HFFc6 (cell line): ENCODE measurements at regions not wholly inside any gene's neighbourhood (a gene's known extent, or its start where the extent isn't known, plus 50 kb on each side); places are given as distances from the start of the nearest gene placed in this dataset.
"Not testable (repeated sequence)": the region's sequence is repeated elsewhere in the genome, so short reads cannot be mapped to it uniquely, and the experiment has no call there.

Source experiments
- DNase-seq: peaks from one replicate; pipeline ENCODE4 v3.0.0-alpha.2; 2018
- H3K27ac Mint-ChIP-seq: 2 replicates; pipeline ENCODE4 v1.8.0; 2020; ENCODE audit warnings: mild to moderate bottlenecking, mixed read lengths
- H3K27me3 Mint-ChIP-seq: 2 replicates; pipeline ENCODE4 v1.8.0; 2021; ENCODE audit warnings: mild to moderate bottlenecking, moderate library complexity, mixed read lengths; ENCODE audit not compliant: insufficient read depth
- H3K36me3 Mint-ChIP-seq: 2 replicates; pipeline ENCODE4 v1.8.0; 2021; ENCODE audit warnings: low read depth, mixed read lengths
- H3K4me1 Mint-ChIP-seq: 2 replicates; pipeline ENCODE4 v1.8.0; 2020; ENCODE audit warnings: low read depth, mixed read lengths
- H3K4me3 Mint-ChIP-seq: 2 replicates; pipeline ENCODE4 v1.8.0; 2020; ENCODE audit warnings: mild to moderate bottlenecking, moderate library complexity, mixed read lengths
- H3K9me3 Mint-ChIP-seq: 2 replicates; pipeline ENCODE4 v1.8.0; 2020; ENCODE audit warnings: mild to moderate bottlenecking, mixed read lengths
- TF ChIP-seq, protein P1 (sequence below): fragments of 200-600 bp; sonication (generic); IDR thresholded peaks from 2 replicates; pipeline ENCODE4 v1.5.0; 2021; ENCODE audit warnings: antibody characterized with exemption, mild to moderate bottlenecking

DNA sequence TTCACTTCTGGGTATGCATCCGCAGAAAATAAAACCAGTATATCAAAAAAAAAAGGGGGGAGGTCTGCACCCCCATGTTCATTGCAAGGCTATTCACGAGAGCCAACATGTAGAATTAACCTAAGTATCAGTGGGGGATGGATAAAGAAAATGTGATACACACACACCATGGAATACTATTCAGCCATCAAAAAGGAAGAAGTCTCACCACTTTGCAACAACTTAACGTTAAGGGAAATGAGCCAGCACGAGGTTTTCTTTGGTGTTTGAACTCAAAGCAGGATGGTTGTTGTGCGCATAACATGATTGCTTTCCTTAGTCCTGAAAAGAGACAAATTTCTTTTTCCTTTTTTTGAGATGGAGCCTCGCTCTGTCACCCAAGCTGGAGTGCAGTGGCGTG is 222.7 kb downstream of the SHOX start:
- no peak overlapping the region for H3K27ac Mint-ChIP-seq
- peaks cover 10% of the 10 kb centered on the region for H3K27me3 Mint-ChIP-seq
- no peaks in the 10 kb centered on the region for H3K9me3 Mint-ChIP-seq
- H3K36me3 Mint-ChIP-seq, result no peaks in the 10 kb centered on the region
- TF ChIP-seq, protein P1, sequence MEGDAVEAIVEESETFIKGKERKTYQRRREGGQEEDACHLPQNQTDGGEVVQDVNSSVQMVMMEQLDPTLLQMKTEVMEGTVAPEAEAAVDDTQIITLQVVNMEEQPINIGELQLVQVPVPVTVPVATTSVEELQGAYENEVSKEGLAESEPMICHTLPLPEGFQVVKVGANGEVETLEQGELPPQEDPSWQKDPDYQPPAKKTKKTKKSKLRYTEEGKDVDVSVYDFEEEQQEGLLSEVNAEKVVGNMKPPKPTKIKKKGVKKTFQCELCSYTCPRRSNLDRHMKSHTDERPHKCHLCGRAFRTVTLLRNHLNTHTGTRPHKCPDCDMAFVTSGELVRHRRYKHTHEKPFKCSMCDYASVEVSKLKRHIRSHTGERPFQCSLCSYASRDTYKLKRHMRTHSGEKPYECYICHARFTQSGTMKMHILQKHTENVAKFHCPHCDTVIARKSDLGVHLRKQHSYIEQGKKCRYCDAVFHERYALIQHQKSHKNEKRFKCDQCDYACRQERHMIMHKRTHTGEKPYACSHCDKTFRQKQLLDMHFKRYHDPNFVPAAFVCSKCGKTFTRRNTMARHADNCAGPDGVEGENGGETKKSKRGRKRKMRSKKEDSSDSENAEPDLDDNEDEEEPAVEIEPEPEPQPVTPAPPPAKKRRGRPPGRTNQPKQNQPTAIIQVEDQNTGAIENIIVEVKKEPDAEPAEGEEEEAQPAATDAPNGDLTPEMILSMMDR, result no peak
- DNase-seq, result no peak
- H3K4me1 Mint-ChIP-seq, result peaks cover 40% of the 10 kb centered on the region
- no peak overlapping the region for H3K4me3 Mint-ChIP-seq

DNA sequence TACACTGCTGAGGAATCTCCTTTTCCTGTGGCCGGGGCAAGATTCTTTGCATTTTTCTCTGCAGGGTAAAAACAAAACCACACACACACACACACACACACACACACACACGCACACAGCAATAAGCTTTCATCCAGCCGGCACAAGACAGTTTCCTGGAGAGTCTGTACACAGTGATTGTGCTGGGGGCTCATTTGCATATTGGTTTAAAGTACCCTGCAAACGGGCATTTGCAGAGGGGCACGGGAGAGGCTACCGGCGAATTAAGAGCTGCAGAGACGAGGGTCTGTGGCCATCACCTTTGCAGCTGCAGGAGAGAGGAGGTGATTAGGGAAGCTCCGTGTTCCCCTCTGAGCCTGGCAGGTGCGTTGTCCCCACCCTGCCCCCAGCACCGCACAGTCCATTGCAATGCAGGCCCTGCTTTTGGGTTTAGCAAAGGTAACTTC is 219.9 kb downstream of the SHOX start:
- Mint-ChIP-seq H3K4me1 (peaks cover 31% of the 10 kb centered on the region), H3K4me3 (no peak overlapping the region; the same call in 1 of the 2 replicates), H3K36me3 (no peaks in the 10 kb centered on the region), H3K27ac (no peak overlapping the region), H3K27me3 (peaks cover 10% of the 10 kb centered on the region), H3K9me3 (no peaks in the 10 kb centered on the region)
- DNase-seq, result peak; percentile 67
- TF ChIP-seq, protein P1, result no peak

DNA sequence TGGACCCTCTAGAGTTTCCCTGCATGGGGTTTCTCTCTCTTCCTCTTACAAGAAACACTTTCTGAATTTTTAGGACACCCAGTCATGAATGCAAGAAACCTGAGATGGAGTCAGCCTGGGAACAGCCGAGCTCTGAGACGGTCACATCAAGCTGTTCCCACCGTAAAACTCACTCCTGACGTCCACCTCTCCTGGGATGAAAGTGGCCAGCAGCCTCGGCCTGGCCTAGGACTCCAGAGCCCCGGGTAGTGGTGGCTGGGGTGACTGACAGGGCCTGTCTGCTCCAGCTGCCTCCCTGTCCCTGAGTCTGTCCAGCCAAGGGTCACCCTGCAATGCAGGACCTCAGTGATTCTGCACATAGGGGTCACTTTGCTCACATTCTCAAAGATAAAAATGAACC is 217.8 kb downstream of the SHOX start:
- no peak for DNase-seq
- peaks cover 9% of the 10 kb centered on the region for H3K27me3 Mint-ChIP-seq
- peaks cover 31% of the 10 kb centered on the region for H3K4me1 Mint-ChIP-seq
- no peaks in the 10 kb centered on the region for H3K36me3 Mint-ChIP-seq
- H3K4me3 Mint-ChIP-seq, result no peak overlapping the region
- H3K9me3 Mint-ChIP-seq, result no peaks in the 10 kb centered on the region
- no peak overlapping the region for H3K27ac Mint-ChIP-seq
- TF ChIP-seq, protein P1, result no peak

DNA sequence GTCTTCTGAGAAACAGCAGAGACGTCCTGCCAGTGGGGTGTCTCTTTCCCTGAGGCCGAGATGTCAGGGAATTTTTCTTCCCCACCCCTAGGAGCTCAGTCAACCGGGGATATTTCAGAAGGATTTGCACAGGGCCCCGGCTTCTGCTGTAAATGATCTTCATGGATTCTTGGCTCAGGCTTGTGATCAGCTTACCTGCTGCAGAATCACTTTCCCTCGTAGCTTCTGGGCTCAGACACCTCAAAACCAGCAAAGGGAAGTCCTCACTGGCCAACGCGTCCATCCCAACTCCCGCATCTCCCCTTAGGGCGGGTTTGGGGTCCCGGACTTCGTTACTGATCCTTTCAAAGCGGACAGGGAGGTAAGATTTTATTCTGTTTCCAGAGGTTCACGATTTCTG is 212.7 kb downstream of the SHOX start:
- no peaks in the 10 kb centered on the region for H3K27me3 Mint-ChIP-seq
- no peak overlapping the region for H3K27ac Mint-ChIP-seq
- H3K36me3 Mint-ChIP-seq, result no peaks in the 10 kb centered on the region
- TF ChIP-seq, protein P1, result no peak
- H3K4me3 Mint-ChIP-seq, result no peak overlapping the region
- no peak for DNase-seq
- H3K4me1 Mint-ChIP-seq, result peaks cover 3% of the 10 kb centered on the region
- H3K9me3 Mint-ChIP-seq, result no peaks in the 10 kb centered on the region

DNA sequence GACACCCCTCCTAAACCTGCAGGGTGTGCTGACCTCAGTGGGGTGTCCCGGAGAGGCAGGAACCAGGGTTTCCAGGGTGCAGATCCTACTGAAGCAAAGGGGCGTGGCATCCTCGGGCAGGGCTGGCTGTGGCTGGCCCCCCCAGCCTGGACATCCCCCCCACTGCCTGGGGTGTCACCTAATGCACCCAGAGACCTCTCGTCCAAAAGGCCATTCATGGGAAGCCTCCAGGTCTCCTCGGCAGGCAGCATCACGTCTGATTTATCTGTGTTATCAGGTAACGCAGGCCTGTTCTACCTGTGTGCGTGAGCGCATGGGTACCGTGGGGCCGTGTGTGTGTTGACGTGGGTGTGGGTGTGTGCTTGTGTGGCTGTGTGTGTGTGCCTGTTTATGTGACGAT is 210.0 kb downstream of the SHOX start:
- no peaks in the 10 kb centered on the region for H3K27me3 Mint-ChIP-seq
- DNase-seq, result no peak
- peaks cover 4% of the 10 kb centered on the region; the same call in 1 of the 2 replicates for H3K36me3 Mint-ChIP-seq
- H3K9me3 Mint-ChIP-seq, result peaks cover 10% of the 10 kb centered on the region
- H3K4me1 Mint-ChIP-seq, result no peaks in the 10 kb centered on the region
- TF ChIP-seq, protein P1, result no peak
- no peak overlapping the region for H3K4me3 Mint-ChIP-seq
- no peak overlapping the region for H3K27ac Mint-ChIP-seq

DNA sequence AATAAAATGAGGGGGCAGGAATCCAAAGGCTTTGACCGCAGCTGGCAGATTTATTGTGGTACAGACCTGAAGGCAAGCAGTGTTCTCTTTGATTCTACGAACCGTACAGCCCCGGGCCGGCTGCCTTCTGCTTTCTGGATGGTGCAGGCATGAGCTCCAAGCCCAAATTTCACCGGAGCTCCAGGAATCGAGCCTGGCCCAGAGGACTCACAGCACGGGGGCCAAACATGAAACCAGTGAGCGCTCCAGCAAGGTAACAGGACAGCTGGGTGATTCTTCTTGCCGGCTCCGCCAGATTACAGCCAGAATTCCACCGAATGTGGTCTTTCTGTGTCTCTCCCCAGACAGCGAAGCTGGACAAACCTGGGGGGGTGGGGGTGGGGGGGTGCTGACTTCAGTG is 208.1 kb downstream of the SHOX start:
- H3K27ac Mint-ChIP-seq, result not testable (repeated sequence)

DNA sequence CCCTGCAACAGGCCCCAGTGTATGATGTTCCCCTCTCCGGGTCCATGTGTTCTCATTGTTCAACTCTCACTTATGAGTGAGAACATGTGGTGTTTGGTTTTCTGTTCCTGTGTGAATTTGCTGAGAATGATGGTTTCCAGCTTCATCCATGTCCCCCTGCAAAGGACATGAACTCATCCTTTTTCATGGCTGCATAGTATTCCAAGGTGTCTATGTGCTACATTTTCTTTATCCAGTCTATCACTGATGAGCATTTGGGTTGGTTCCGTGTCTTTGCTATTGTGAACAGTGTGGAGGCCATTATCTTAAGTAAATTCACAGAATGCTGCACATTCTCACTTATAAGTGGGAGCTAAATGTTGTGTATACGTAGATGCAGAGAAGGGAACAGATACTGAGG is 205.3 kb downstream of the SHOX start:
- not testable (repeated sequence) for H3K27me3 Mint-ChIP-seq, DNase-seq, H3K4me3 Mint-ChIP-seq, H3K36me3 Mint-ChIP-seq, H3K27ac Mint-ChIP-seq, H3K4me1 Mint-ChIP-seq
- peaks cover 15% of the 10 kb centered on the region for H3K9me3 Mint-ChIP-seq

More for the DNA sequence above, 208.1 kb downstream of the SHOX start:
- not testable (repeated sequence) for H3K27me3 Mint-ChIP-seq, DNase-seq, H3K4me1 Mint-ChIP-seq, H3K36me3 Mint-ChIP-seq
- H3K4me3 Mint-ChIP-seq, result peak overlapping the region; percentile 37; the same call in 1 of the 2 replicates
- H3K9me3 Mint-ChIP-seq, result peaks cover 10% of the 10 kb centered on the region
